ENCODE measurements at regions not wholly inside any gene's neighbourhood (a gene's known extent, or its start where the extent isn't known, plus 50 kb on each side); places are given as distances from the start of the nearest gene placed in this dataset.

GRCh38 chr2:4012197-4012596 lies 308.8 kb downstream of the DCDC2C start:
- H3K4me3 ChIP-seq (ENCODE audit: low read length), result no peak overlapping the region
- H3K36me3 ChIP-seq (ENCODE audit: control insufficient read depth, insufficient read depth, low read length), result no peaks in the 10 kb centered on the region
- no peak overlapping the region for H3K27ac ChIP-seq (ENCODE audit: low read depth, low read length)
- H3K9ac ChIP-seq (ENCODE audit: low read length), result no peak overlapping the region
- no peaks in the 10 kb centered on the region for H3K4me1 ChIP-seq (ENCODE audit: control insufficient read depth, insufficient read depth, low read length)
- no peaks in the 10 kb centered on the region for H3K27me3 ChIP-seq (ENCODE audit: control insufficient read depth, insufficient read depth, low read length)

- Histone ChIP-seq H3K36me3 (ENCODE audit: control insufficient read depth, insufficient read depth, low read length) (no peaks in the 10 kb centered on the region), H3K4me1 (ENCODE audit: control insufficient read depth, insufficient read depth, low read length) (no peaks in the 10 kb centered on the region), H3K4me3 (ENCODE audit: low read length) (no peak overlapping the region), H3K9ac (ENCODE audit: low read length) (no peak overlapping the region), H3K27ac (ENCODE audit: low read depth, low read length) (no peak overlapping the region), H3K27me3 (ENCODE audit: control insufficient read depth, insufficient read depth, low read length) (no peaks in the 10 kb centered on the region)
Measured at GRCh38 chr2:4018535-4018934, 315.2 kb downstream of the DCDC2C start.

- H3K9ac ChIP-seq (ENCODE audit: low read length), result no peak overlapping the region
- H3K4me1 ChIP-seq (ENCODE audit: control insufficient read depth, insufficient read depth, low read length), result no peaks in the 10 kb centered on the region
- H3K36me3 ChIP-seq (ENCODE audit: control insufficient read depth, insufficient read depth, low read length), result no peaks in the 10 kb centered on the region
- no peaks in the 10 kb centered on the region for H3K27me3 ChIP-seq (ENCODE audit: control insufficient read depth, insufficient read depth, low read length)
- H3K4me3 ChIP-seq (ENCODE audit: low read length), result no peak overlapping the region
- H3K27ac ChIP-seq (ENCODE audit: low read depth, low read length), result no peak overlapping the region
Measured at GRCh38 chr2:4020153-4020552, 316.8 kb downstream of the DCDC2C start.

GRCh38 chr2:4020649-4021048 lies 317.3 kb downstream of the DCDC2C start:
- Histone ChIP-seq H3K9ac (ENCODE audit: low read length) (no peak overlapping the region), H3K36me3 (ENCODE audit: control insufficient read depth, insufficient read depth, low read length) (no peaks in the 10 kb centered on the region), H3K27me3 (ENCODE audit: control insufficient read depth, insufficient read depth, low read length) (no peaks in the 10 kb centered on the region), H3K4me1 (ENCODE audit: control insufficient read depth, insufficient read depth, low read length) (no peaks in the 10 kb centered on the region), H3K27ac (ENCODE audit: low read depth, low read length) (no peak overlapping the region), H3K4me3 (ENCODE audit: low read length) (no peak overlapping the region)

GRCh38 chr2:4024605-4025004 lies 321.2 kb downstream of the DCDC2C start:
- no peaks in the 10 kb centered on the region for H3K27me3 ChIP-seq (ENCODE audit: control insufficient read depth, insufficient read depth, low read length)

GRCh38 chr2:4029081-4029480 lies 325.7 kb downstream of the DCDC2C start:
- Histone ChIP-seq H3K9ac (ENCODE audit: low read length) (no peak overlapping the region), H3K4me1 (ENCODE audit: control insufficient read depth, insufficient read depth, low read length) (no peaks in the 10 kb centered on the region), H3K4me3 (ENCODE audit: low read length) (no peak overlapping the region), H3K27ac (ENCODE audit: low read depth, low read length) (no peak overlapping the region), H3K36me3 (ENCODE audit: control insufficient read depth, insufficient read depth, low read length) (no peaks in the 10 kb centered on the region), H3K27me3 (ENCODE audit: control insufficient read depth, insufficient read depth, low read length) (no peaks in the 10 kb centered on the region)

More at GRCh38 chr2:4024605-4025004, 321.2 kb downstream of the DCDC2C start:
- no peak overlapping the region for H3K4me3 ChIP-seq (ENCODE audit: low read length)
- H3K9ac ChIP-seq (ENCODE audit: low read length), result no peak overlapping the region
- H3K36me3 ChIP-seq (ENCODE audit: control insufficient read depth, insufficient read depth, low read length), result no peaks in the 10 kb centered on the region
- H3K27ac ChIP-seq (ENCODE audit: low read depth, low read length), result no peak overlapping the region
- no peaks in the 10 kb centered on the region for H3K4me1 ChIP-seq (ENCODE audit: control insufficient read depth, insufficient read depth, low read length)

- H3K27me3 ChIP-seq (ENCODE audit: control insufficient read depth, insufficient read depth, low read length), result no peaks in the 10 kb centered on the region
- H3K27ac ChIP-seq (ENCODE audit: low read depth, low read length), result no peak overlapping the region
- no peak overlapping the region for H3K9ac ChIP-seq (ENCODE audit: low read length)
- H3K4me3 ChIP-seq (ENCODE audit: low read length), result no peak overlapping the region
- no peaks in the 10 kb centered on the region for H3K4me1 ChIP-seq (ENCODE audit: control insufficient read depth, insufficient read depth, low read length)
- no peaks in the 10 kb centered on the region for H3K36me3 ChIP-seq (ENCODE audit: control insufficient read depth, insufficient read depth, low read length)
Measured at GRCh38 chr2:4039896-4040295, 336.5 kb downstream of the DCDC2C start.

GRCh38 chr2:4047961-4048891 lies 344.9 kb downstream of the DCDC2C start:
- Histone ChIP-seq H3K4me3 (ENCODE audit: low read length) (no peak overlapping the region), H3K36me3 (ENCODE audit: control insufficient read depth, insufficient read depth, low read length) (no peaks in the 10 kb centered on the region), H3K4me1 (ENCODE audit: control insufficient read depth, insufficient read depth, low read length) (no peaks in the 10 kb centered on the region), H3K27me3 (ENCODE audit: control insufficient read depth, insufficient read depth, low read length) (no peaks in the 10 kb centered on the region), H3K27ac (ENCODE audit: low read depth, low read length) (no peak overlapping the region), H3K9ac (ENCODE audit: low read length) (no peak overlapping the region)

GRCh38 chr2:4049463-4049862 lies 346.1 kb downstream of the DCDC2C start:
- H3K4me1 ChIP-seq (ENCODE audit: control insufficient read depth, insufficient read depth, low read length), result no peaks in the 10 kb centered on the region
- H3K4me3 ChIP-seq (ENCODE audit: low read length), result no peak overlapping the region
- H3K9ac ChIP-seq (ENCODE audit: low read length), result no peak overlapping the region
- no peak overlapping the region for H3K27ac ChIP-seq (ENCODE audit: low read depth, low read length)
- no peaks in the 10 kb centered on the region for H3K36me3 ChIP-seq (ENCODE audit: control insufficient read depth, insufficient read depth, low read length)
- no peaks in the 10 kb centered on the region for H3K27me3 ChIP-seq (ENCODE audit: control insufficient read depth, insufficient read depth, low read length)

- H3K27ac ChIP-seq (ENCODE audit: low read depth, low read length), result no peak overlapping the region
- no peaks in the 10 kb centered on the region for H3K27me3 ChIP-seq (ENCODE audit: control insufficient read depth, insufficient read depth, low read length)
- H3K4me1 ChIP-seq (ENCODE audit: control insufficient read depth, insufficient read depth, low read length), result no peaks in the 10 kb centered on the region
- no peaks in the 10 kb centered on the region for H3K36me3 ChIP-seq (ENCODE audit: control insufficient read depth, insufficient read depth, low read length)
- no peak overlapping the region for H3K4me3 ChIP-seq (ENCODE audit: low read length)
- H3K9ac ChIP-seq (ENCODE audit: low read length), result no peak overlapping the region
Measured at GRCh38 chr2:4053769-4054493, 350.6 kb downstream of the DCDC2C start.

- H3K4me1 ChIP-seq (ENCODE audit: control insufficient read depth, insufficient read depth, low read length), result no peaks in the 10 kb centered on the region
- no peaks in the 10 kb centered on the region for H3K27me3 ChIP-seq (ENCODE audit: control insufficient read depth, insufficient read depth, low read length)
- H3K9ac ChIP-seq (ENCODE audit: low read length), result no peak overlapping the region
- no peak overlapping the region for H3K4me3 ChIP-seq (ENCODE audit: low read length)
- H3K27ac ChIP-seq (ENCODE audit: low read depth, low read length), result no peak overlapping the region
- no peaks in the 10 kb centered on the region for H3K36me3 ChIP-seq (ENCODE audit: control insufficient read depth, insufficient read depth, low read length)
Measured at GRCh38 chr2:4066217-4066616, 362.8 kb downstream of the DCDC2C start.

- H3K4me1 ChIP-seq (ENCODE audit: control insufficient read depth, insufficient read depth, low read length), result no peaks in the 10 kb centered on the region
- no peak overlapping the region for H3K27ac ChIP-seq (ENCODE audit: low read depth, low read length)
- H3K9ac ChIP-seq (ENCODE audit: low read length), result no peak overlapping the region
- H3K36me3 ChIP-seq (ENCODE audit: control insufficient read depth, insufficient read depth, low read length), result no peaks in the 10 kb centered on the region
- H3K27me3 ChIP-seq (ENCODE audit: control insufficient read depth, insufficient read depth, low read length), result no peaks in the 10 kb centered on the region
- H3K4me3 ChIP-seq (ENCODE audit: low read length), result no peak overlapping the region
Measured at GRCh38 chr2:4073026-4073569, 369.7 kb downstream of the DCDC2C start.

Data from rectal smooth muscle tissue (tissue), 1 donor.